Fibroblast of peridontal ligament (primary cell): ENCODE measurements at regions not wholly inside any gene's neighbourhood (a gene's known extent, or its start where the extent isn't known, plus 50 kb on each side); places are given as distances from the start of the nearest gene placed in this dataset.
"Not testable (repeated sequence)": the region's sequence is repeated elsewhere in the genome, so short reads cannot be mapped to it uniquely, and the experiment has no call there.

Experiments used
- DNase-seq: peaks from one replicate; pipeline ENCODE4 v3.0.0-alpha.2; 2010; ENCODE audit errors: extremely low read depth

- no peak for DNase-seq
Measured at GRCh38 chr1:60861961-60862567, 220.3 kb upstream of the NFIA start.

- DNase-seq = no peak
Measured at GRCh38 chr1:60859111-60859510, 223.2 kb upstream of the NFIA start.

GRCh38 chr1:60857851-60858250 is 224.5 kb upstream of the NFIA start:
- DNase-seq = peak; percentile 24

GRCh38 chr1:60850084-60850483 is 232.3 kb upstream of the NFIA start:
- DNase-seq = no peak

GRCh38 chr1:60849401-60849800 is 233.0 kb upstream of the NFIA start:
- DNase-seq = no peak

GRCh38 chr1:60848583-60849188 is 233.7 kb upstream of the NFIA start:
- DNase-seq = peak; percentile 81

- DNase-seq = no peak
Measured at GRCh38 chr1:60847855-60848582, 234.3 kb upstream of the NFIA start.

- peak; percentile 9 for DNase-seq
Measured at GRCh38 chr1:60847391-60847790, 235.0 kb upstream of the NFIA start.

GRCh38 chr1:60845659-60846058 is 236.7 kb upstream of the NFIA start:
- DNase-seq = not testable (repeated sequence)

GRCh38 chr1:60842304-60842703 is 240.1 kb upstream of the NFIA start:
- DNase-seq = no peak

- DNase-seq = no peak
Measured at GRCh38 chr1:60841116-60842046, 241.0 kb upstream of the NFIA start.

- DNase-seq = not testable (repeated sequence)
Measured at GRCh38 chr1:60840476-60840875, 241.9 kb upstream of the NFIA start.

GRCh38 chr1:60835649-60836048 is 246.7 kb upstream of the NFIA start:
- DNase-seq = no peak

- DNase-seq = no peak
Measured at GRCh38 chr1:60833173-60833572, 249.2 kb upstream of the NFIA start.

GRCh38 chr1:60832367-60832766 is 250.0 kb upstream of the NFIA start:
- no peak for DNase-seq

GRCh38 chr1:60831780-60832179 is 250.6 kb upstream of the NFIA start:
- DNase-seq = no peak

- DNase-seq = no peak
Measured at GRCh38 chr1:60828944-60829343, 253.4 kb upstream of the NFIA start.

- no peak for DNase-seq
Measured at GRCh38 chr1:60826320-60827094, 255.9 kb upstream of the NFIA start.

- no peak for DNase-seq
Measured at GRCh38 chr1:60825593-60825992, 256.8 kb upstream of the NFIA start.

GRCh38 chr1:60823151-60823550 is 259.2 kb upstream of the NFIA start:
- no peak for DNase-seq

- no peak for DNase-seq
Measured at GRCh38 chr1:60822252-60822651, 260.1 kb upstream of the NFIA start.
